ENCODE measurements at regions not wholly inside any gene's neighbourhood (a gene's known extent, or its start where the extent isn't known, plus 50 kb on each side); places are given as distances from the start of the nearest gene placed in this dataset.
"Not testable (repeated sequence)": the region's sequence is repeated elsewhere in the genome, so short reads cannot be mapped to it uniquely, and the experiment has no call there.

DNA sequence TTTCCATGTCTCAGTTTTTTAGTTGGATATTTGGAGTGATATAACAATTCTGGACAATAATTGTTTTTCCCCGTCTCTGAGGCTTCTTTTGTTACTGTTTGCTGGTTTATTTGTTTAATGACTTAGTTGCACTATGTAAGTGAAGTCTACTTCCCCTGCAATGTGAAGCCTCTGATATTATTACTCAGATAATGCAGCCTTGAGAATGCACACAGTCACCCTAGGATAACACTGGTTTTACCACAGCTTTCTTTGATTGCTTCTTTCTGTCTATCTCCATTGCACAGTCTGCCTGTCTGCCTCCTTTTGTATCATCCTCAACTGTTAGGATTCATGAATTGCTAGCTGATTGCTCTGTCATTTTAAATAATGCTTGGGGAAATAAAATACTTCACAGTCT lies 208.7 kb upstream of the ROBO1 start:
- H3K4me3 Mint-ChIP-seq: no peak overlapping the region
- no peaks in the 10 kb centered on the region for H3K4me1 Mint-ChIP-seq
- CTCF ChIA-PET: no interaction called here
- H3K36me3 Mint-ChIP-seq: no peaks in the 10 kb centered on the region
- H3K9me3 Mint-ChIP-seq: peaks cover 20% of the 10 kb centered on the region
- H3K27ac Mint-ChIP-seq: no peak overlapping the region
- H3K27me3 Mint-ChIP-seq: no peaks in the 10 kb centered on the region
- no peak for DNase-seq

- no peak overlapping the region for H3K4me3 Mint-ChIP-seq
These were observed 206.3 kb upstream of the ROBO1 start for GRCh38 chr3:79973917-79974595.

DNA sequence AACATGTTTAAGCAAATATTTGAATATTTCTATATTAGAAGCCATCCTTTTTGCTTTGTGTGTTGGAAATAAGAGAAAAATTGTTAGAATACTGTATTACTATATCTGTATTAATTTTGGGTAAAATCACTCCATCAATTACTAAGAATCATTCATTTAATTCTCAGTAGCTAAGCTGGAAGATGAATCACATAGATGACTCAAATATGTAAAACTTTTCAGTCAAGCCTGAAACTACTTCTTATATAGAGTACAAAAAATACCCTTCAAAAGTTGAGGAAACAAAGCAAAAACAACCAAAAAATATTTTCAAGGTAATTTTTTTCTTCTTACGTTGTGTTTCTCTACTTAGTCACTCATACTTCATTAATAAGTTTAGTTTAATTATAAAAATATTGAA lies 205.7 kb upstream of the ROBO1 start:
- Mint-ChIP-seq H3K27me3 (no peaks in the 10 kb centered on the region), H3K4me3 (no peak overlapping the region), H3K27ac (no peak overlapping the region), H3K9me3 (peaks cover 11% of the 10 kb centered on the region), H3K4me1 (no peaks in the 10 kb centered on the region), H3K36me3 (no peaks in the 10 kb centered on the region)
- CTCF ChIA-PET: no interaction called here
- no peak for DNase-seq

More at GRCh38 chr3:79973917-79974595, 206.3 kb upstream of the ROBO1 start:
- Mint-ChIP-seq H3K27ac (peak overlapping the region; percentile 52), H3K27me3 (no peaks in the 10 kb centered on the region), H3K9me3 (peaks cover 14% of the 10 kb centered on the region), H3K4me1 (no peaks in the 10 kb centered on the region), H3K36me3 (no peaks in the 10 kb centered on the region)
- CTCF ChIA-PET: no interaction called here
- no peak for DNase-seq

- Mint-ChIP-seq H3K27me3 (no peaks in the 10 kb centered on the region), H3K4me1 (no peaks in the 10 kb centered on the region), H3K36me3 (no peaks in the 10 kb centered on the region), H3K4me3 (no peak overlapping the region), H3K9me3 (no peaks in the 10 kb centered on the region), H3K27ac (no peak overlapping the region)
- no peak for DNase-seq
- CTCF ChIA-PET: no interaction called here
These were observed 200.6 kb upstream of the ROBO1 start for GRCh38 chr3:79968418-79968817.

GRCh38 chr3:79960594-79960993 lies 192.8 kb upstream of the ROBO1 start:
- CTCF ChIA-PET: no interaction called here
- no peak for DNase-seq
- no peaks in the 10 kb centered on the region for H3K27me3 Mint-ChIP-seq
- H3K27ac Mint-ChIP-seq: no peak overlapping the region
- peaks cover 7% of the 10 kb centered on the region for H3K9me3 Mint-ChIP-seq
- no peaks in the 10 kb centered on the region for H3K36me3 Mint-ChIP-seq
- H3K4me1 Mint-ChIP-seq: no peaks in the 10 kb centered on the region
- no peak overlapping the region for H3K4me3 Mint-ChIP-seq

- Mint-ChIP-seq H3K27ac (no peak overlapping the region), H3K4me1 (no peaks in the 10 kb centered on the region), H3K9me3 (peaks cover 12% of the 10 kb centered on the region), H3K36me3 (no peaks in the 10 kb centered on the region), H3K27me3 (no peaks in the 10 kb centered on the region), H3K4me3 (no peak overlapping the region)
- DNase-seq: no peak
- CTCF ChIA-PET: no interaction called here
These were observed 189.3 kb upstream of the ROBO1 start for GRCh38 chr3:79957066-79957465.

DNA sequence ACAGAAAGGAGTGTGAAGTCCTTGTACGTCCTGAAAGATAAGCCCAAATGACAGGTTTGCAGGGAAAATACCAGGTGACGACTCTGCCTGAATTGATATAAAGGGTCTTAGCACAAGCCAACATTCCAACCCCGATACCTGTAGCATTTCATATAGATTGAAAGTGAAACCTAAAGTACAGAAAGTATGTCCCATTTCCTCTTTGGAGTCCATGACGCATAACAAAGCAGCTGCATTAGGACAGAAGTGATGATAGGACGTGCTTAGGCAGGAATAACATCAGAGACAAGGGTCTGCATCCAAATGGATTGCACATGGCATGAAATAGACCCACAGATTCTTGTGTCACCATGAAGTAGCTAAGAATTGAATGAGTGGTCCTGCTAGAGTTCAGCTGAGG lies 187.0 kb upstream of the ROBO1 start:
- CTCF ChIA-PET: no interaction called here
- H3K9me3 Mint-ChIP-seq: peaks cover 17% of the 10 kb centered on the region
- no peaks in the 10 kb centered on the region for H3K27me3 Mint-ChIP-seq
- H3K27ac Mint-ChIP-seq: no peak overlapping the region
- H3K4me1 Mint-ChIP-seq: no peaks in the 10 kb centered on the region
- H3K4me3 Mint-ChIP-seq: no peak overlapping the region
- H3K36me3 Mint-ChIP-seq: no peaks in the 10 kb centered on the region
- DNase-seq: no peak

DNA sequence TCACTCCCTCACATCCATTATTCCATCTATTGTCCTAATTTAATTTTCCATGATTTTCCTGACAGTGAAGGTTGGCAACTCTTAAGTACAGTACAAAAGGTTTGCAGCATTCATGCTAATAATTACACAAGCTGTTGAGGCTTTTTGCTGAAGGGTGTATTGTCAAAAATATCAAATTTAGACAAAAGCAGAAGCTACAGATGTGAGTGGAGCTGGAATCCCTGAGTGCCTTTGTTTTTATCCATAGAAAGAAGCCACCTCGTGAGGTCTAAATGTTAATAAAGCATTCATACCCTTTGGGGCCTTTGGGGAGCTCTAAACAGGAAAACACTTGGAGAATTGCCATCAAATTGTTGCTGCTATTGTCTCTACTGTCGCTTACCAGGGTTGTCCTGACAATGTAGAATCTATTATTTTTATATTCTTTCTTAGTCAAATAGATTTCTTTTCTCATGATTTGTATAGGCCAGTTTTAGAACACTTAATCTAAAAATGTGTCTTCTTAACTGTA lies 185.8 kb upstream of the ROBO1 start:
- H3K4me3 Mint-ChIP-seq: no peak overlapping the region
- CTCF ChIA-PET: no interaction called here
- no peak overlapping the region for H3K27ac Mint-ChIP-seq
- no peak for DNase-seq
- peaks cover 19% of the 10 kb centered on the region for H3K9me3 Mint-ChIP-seq
- no peaks in the 10 kb centered on the region for H3K4me1 Mint-ChIP-seq
- H3K27me3 Mint-ChIP-seq: no peaks in the 10 kb centered on the region
- H3K36me3 Mint-ChIP-seq: no peaks in the 10 kb centered on the region

DNA sequence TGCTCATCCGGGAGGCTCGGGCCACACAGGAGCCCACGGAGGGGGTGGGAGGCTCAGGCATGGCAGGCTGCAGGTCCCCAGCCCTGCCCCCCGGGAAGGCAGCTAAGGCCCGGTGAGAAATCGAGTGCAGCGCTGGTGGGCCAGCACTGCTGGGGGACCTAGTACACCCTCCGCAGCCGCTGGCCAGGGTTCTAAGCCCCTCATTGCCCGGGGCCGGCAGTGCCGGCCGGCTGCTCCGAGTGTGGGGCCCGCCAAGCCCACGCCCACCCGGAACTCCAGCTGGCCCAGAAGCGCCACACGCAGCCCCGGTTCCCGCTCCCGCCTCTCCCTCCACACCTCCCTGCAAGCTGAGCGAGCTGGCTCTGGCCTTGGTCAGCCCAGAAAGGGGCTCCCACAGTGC lies 183.6 kb upstream of the ROBO1 start:
- DNase-seq, H3K4me1 Mint-ChIP-seq, H3K4me3 Mint-ChIP-seq, H3K27me3 Mint-ChIP-seq, H3K27ac Mint-ChIP-seq, H3K36me3 Mint-ChIP-seq, CTCF ChIA-PET: not testable (repeated sequence)
- H3K9me3 Mint-ChIP-seq: peaks cover 17% of the 10 kb centered on the region

- Mint-ChIP-seq H3K27ac (no peak overlapping the region), H3K4me1 (no peaks in the 10 kb centered on the region), H3K9me3 (peaks cover 19% of the 10 kb centered on the region), H3K36me3 (no peaks in the 10 kb centered on the region), H3K27me3 (no peaks in the 10 kb centered on the region), H3K4me3 (no peak overlapping the region)
- CTCF ChIA-PET: no interaction called here
- no peak for DNase-seq
These were observed 180.2 kb upstream of the ROBO1 start for GRCh38 chr3:79947957-79948356.

DNA sequence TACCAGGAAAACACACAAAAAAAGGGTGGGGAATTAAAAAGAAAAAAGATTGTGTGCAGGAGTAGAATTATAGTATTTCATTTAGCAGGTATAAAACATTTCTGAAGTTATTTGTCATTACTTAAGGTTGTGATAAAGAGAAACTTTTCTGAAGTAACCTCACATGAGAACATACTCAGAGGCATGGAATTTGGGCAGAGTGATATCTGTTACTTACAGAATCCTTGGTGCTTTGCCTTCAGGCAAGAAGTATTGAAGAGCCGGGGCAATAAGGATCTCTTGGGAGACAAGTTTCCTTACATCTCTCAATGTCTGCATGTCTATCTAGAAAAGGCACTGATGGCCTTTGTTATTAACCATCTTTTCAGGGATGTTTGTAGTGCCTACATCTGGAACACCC lies 179.7 kb upstream of the ROBO1 start:
- CTCF ChIA-PET: no interaction called here
- H3K27ac Mint-ChIP-seq: no peak overlapping the region
- H3K9me3 Mint-ChIP-seq: peaks cover 19% of the 10 kb centered on the region
- H3K4me1 Mint-ChIP-seq: no peaks in the 10 kb centered on the region
- H3K27me3 Mint-ChIP-seq: no peaks in the 10 kb centered on the region
- H3K36me3 Mint-ChIP-seq: no peaks in the 10 kb centered on the region
- no peak overlapping the region for H3K4me3 Mint-ChIP-seq
- no peak for DNase-seq

DNA sequence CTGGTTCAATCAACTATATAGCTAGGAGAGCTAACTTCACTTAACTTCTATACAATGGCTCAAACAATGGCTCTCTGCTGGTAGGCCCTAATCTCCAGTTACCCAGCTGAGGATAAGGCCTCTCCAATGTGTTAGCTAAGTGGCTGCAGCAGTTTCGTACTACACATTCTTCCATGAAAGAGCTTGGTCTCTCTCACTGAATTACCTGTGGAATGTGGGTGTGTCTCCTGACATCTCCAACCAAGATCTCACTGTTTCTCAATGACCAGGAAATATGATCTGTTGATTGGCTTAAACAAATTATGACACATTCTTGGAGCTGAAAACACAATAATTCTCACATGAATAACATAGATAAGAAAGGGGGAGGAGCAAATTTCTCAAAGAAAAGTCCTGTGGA lies 169.8 kb upstream of the ROBO1 start:
- H3K27ac Mint-ChIP-seq: no peak overlapping the region
- no peaks in the 10 kb centered on the region for H3K4me1 Mint-ChIP-seq
- CTCF ChIA-PET: no interaction called here
- H3K9me3 Mint-ChIP-seq: peaks cover 4% of the 10 kb centered on the region
- no peaks in the 10 kb centered on the region for H3K36me3 Mint-ChIP-seq
- DNase-seq: no peak
- H3K4me3 Mint-ChIP-seq: no peak overlapping the region
- H3K27me3 Mint-ChIP-seq: no peaks in the 10 kb centered on the region

- Mint-ChIP-seq H3K4me3 (no peak overlapping the region), H3K4me1 (no peaks in the 10 kb centered on the region), H3K27me3 (no peaks in the 10 kb centered on the region), H3K36me3 (no peaks in the 10 kb centered on the region), H3K9me3 (peaks cover 11% of the 10 kb centered on the region), H3K27ac (no peak overlapping the region)
- no peak for DNase-seq
- CTCF ChIA-PET: no interaction called here
These were observed 162.4 kb upstream of the ROBO1 start for GRCh38 chr3:79930196-79930595.

DNA sequence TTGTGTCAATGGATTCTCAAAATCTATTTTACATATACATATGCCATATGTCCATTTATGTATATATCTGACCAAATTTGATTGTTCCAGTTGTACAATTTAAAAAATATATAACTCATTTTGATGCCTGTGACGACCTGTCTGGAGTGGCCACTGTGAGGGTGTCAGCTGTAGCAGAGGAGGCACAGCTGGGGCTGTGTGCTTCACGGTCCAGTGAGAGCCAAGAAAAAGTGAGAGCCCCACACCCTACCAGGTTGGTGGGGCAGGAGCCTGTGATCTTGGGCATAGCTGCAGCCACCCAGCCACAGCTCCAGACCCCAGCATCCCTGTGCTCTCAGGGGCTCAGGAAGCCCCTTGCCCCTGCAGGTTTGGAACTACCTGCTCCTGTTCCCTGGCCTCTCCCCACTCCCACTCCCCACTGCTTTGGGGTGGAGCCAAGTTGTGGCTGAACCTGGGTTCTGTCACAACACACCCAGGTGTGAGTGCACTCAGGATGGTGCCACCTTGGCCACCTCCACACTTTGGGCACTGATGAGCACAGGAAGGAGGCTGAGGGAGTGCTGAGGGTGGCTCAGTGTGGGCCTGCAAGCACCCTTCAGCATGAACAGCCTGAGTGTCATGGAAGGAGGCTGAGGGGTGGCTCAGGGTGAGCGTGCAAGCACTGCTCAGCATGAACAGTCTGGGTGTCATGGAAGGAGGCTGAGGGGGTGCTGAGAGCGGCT lies 161.1 kb upstream of the ROBO1 start:
- H3K27ac Mint-ChIP-seq: no peak overlapping the region
- no peaks in the 10 kb centered on the region for H3K36me3 Mint-ChIP-seq
- H3K4me3 Mint-ChIP-seq: no peak overlapping the region
- H3K27me3 Mint-ChIP-seq: no peaks in the 10 kb centered on the region
- no peaks in the 10 kb centered on the region for H3K4me1 Mint-ChIP-seq
- no peak for DNase-seq
- peaks cover 8% of the 10 kb centered on the region for H3K9me3 Mint-ChIP-seq
- CTCF ChIA-PET: no interaction called here

- CTCF ChIA-PET: no interaction called here
- peaks cover 8% of the 10 kb centered on the region for H3K9me3 Mint-ChIP-seq
These were observed 158.7 kb upstream of the ROBO1 start for GRCh38 chr3:79926522-79926921.

More at GRCh38 chr3:79926522-79926921, 158.7 kb upstream of the ROBO1 start:
- Mint-ChIP-seq H3K27me3 (no peaks in the 10 kb centered on the region), H3K4me3 (no peak overlapping the region), H3K27ac (no peak overlapping the region), H3K36me3 (no peaks in the 10 kb centered on the region), H3K4me1 (no peaks in the 10 kb centered on the region)
- no peak for DNase-seq

Data from activated naive CD4-positive, alpha-beta T cell treated with anti-CD3 and anti-CD28 coated beads, Interleukin-2, amount 10 ng/mL, durations not matched to agents 7 days and 5 days (primary cell).